ENCODE measurements at regions not wholly inside any gene's neighbourhood (a gene's known extent, or its start where the extent isn't known, plus 50 kb on each side); places are given as distances from the start of the nearest gene placed in this dataset.

DNA sequence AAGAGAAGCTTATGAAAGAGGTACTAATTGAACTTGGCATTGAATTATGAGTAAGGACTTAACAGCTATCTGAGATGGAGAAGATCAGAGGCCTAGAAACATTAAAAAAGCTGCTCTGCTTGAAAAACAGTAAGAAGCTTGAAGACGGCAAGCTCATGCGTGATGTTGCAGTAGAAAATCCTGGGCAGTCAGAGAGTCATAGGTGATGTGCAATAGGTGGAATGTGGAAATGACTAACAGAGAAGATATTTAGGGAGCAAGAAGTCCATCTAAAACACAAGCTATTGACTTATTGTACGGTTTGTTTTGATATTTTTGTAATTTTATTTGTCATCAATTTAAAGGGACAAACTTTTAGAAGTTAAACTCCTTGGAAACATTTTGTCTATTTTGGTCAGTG lies 1101.4 kb downstream of the ROBO2 start:
- Histone ChIP-seq H3K4me1 (ENCODE audit: control insufficient read depth, extremely low read depth, insufficient read depth, low read length) (peaks cover 25% of the 10 kb centered on the region), H3K9me3 (ENCODE audit: control insufficient read depth, low read depth, low read length) (no peaks in the 10 kb centered on the region), H2AFZ (ENCODE audit: control insufficient read depth, low read length) (peak overlapping the region; percentile 24), H3K36me3 (ENCODE audit: control insufficient read depth in 2 of 2, extremely low read depth in 1 of 2, insufficient read depth in 2 of 2, low read length in 2 of 2) (no peaks in the 10 kb centered on the region), H3K9ac (ENCODE audit: control insufficient read depth, extremely low read depth, insufficient read depth, low read length) (no peak overlapping the region), H3K27me3 (ENCODE audit: control insufficient read depth, extremely low read depth, insufficient read depth, low read length) (no peaks in the 10 kb centered on the region), H4K20me1 (ENCODE audit: control insufficient read depth, extremely low read depth, insufficient read depth, low read length) (no peaks in the 10 kb centered on the region), H3K27ac (ENCODE audit: control insufficient read depth, insufficient read depth, low read length) (peak overlapping the region; percentile 36), H3K4me2 (ENCODE audit: control insufficient read depth, extremely low read depth, insufficient read depth, low read depth, low read length) (peak overlapping the region; percentile 42), H3K79me2 (ENCODE audit: control insufficient read depth, insufficient read depth, low read length) (no peaks in the 10 kb centered on the region), H3K9me1 (ENCODE audit: control insufficient read depth, extremely low read depth, insufficient read depth, low read length) (no peaks in the 10 kb centered on the region), H3K4me3 (ENCODE audit: control insufficient read depth in 2 of 3, extremely low read depth in 1 of 3, insufficient read depth in 2 of 3, low read depth in 1 of 3, low read length in 3 of 3) (no peak overlapping the region)
- dilution Hi-C loops (cut with MboI; ENCODE audit: extremely low pct_ligation_motif_present, low sequenced_read_pairs), result no loop called here
- peak; percentile 71 for DNase-seq (ENCODE audit: low read depth, low spot score)
- TF ChIP-seq, protein P1, sequence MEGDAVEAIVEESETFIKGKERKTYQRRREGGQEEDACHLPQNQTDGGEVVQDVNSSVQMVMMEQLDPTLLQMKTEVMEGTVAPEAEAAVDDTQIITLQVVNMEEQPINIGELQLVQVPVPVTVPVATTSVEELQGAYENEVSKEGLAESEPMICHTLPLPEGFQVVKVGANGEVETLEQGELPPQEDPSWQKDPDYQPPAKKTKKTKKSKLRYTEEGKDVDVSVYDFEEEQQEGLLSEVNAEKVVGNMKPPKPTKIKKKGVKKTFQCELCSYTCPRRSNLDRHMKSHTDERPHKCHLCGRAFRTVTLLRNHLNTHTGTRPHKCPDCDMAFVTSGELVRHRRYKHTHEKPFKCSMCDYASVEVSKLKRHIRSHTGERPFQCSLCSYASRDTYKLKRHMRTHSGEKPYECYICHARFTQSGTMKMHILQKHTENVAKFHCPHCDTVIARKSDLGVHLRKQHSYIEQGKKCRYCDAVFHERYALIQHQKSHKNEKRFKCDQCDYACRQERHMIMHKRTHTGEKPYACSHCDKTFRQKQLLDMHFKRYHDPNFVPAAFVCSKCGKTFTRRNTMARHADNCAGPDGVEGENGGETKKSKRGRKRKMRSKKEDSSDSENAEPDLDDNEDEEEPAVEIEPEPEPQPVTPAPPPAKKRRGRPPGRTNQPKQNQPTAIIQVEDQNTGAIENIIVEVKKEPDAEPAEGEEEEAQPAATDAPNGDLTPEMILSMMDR (optimal IDR thresholded peaks at IDR 0.05 in 1 of 3, IDR thresholded peaks at IDR 0.05 in 1 of 3, conservative IDR thresholded peaks at IDR 0.05 in 1 of 3; ENCODE audit: extremely low read depth in 1 of 3, insufficient read depth in 2 of 3, low read length in 3 of 3), result no peak
- TF ChIP-seq EZH2 (IDR thresholded peaks at IDR 0.05; ENCODE audit: low read length), result no peak
- peak; percentile 81 for FAIRE-seq

DNA sequence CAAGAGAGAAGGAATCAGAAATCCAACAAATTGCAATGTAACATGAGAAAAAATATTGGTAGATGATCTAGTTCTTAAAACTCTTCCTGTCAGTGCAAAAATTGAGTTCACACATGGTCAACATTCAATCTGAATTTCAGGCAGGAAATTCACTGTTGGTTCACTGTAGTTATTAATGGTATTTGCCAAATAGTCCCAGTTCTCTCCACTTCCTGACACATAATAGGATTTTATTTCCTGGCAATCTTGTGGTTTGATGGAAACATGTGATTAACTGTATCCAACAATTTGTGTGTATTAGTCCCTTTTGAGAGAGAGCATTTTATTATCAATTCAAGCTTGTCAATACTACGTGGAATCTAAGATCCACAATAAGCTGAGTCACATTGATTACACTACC lies 1103.1 kb downstream of the ROBO2 start:
- no peaks in the 10 kb centered on the region for H3K36me3 ChIP-seq (ENCODE audit: control insufficient read depth in 2 of 2, extremely low read depth in 1 of 2, insufficient read depth in 2 of 2, low read length in 2 of 2)
- H3K27me3 ChIP-seq (ENCODE audit: control insufficient read depth, extremely low read depth, insufficient read depth, low read length), result no peaks in the 10 kb centered on the region
- H2AFZ ChIP-seq (ENCODE audit: control insufficient read depth, low read length), result no peak overlapping the region
- TF ChIP-seq EZH2 (IDR thresholded peaks at IDR 0.05; ENCODE audit: low read length), result no peak
- TF ChIP-seq, protein P1 (optimal IDR thresholded peaks at IDR 0.05 in 1 of 3, IDR thresholded peaks at IDR 0.05 in 1 of 3, conservative IDR thresholded peaks at IDR 0.05 in 1 of 3; ENCODE audit: extremely low read depth in 1 of 3, insufficient read depth in 2 of 3, low read length in 3 of 3), result no peak
- DNase-seq (ENCODE audit: low read depth, low spot score) (no peak), FAIRE-seq (no peak)
- H3K9me1 ChIP-seq (ENCODE audit: control insufficient read depth, extremely low read depth, insufficient read depth, low read length), result no peaks in the 10 kb centered on the region
- no peak overlapping the region for H3K27ac ChIP-seq (ENCODE audit: control insufficient read depth, insufficient read depth, low read length)
- dilution Hi-C loops (cut with MboI; ENCODE audit: extremely low pct_ligation_motif_present, low sequenced_read_pairs), result no loop called here
- H4K20me1 ChIP-seq (ENCODE audit: control insufficient read depth, extremely low read depth, insufficient read depth, low read length), result no peaks in the 10 kb centered on the region
- H3K9me3 ChIP-seq (ENCODE audit: control insufficient read depth, low read depth, low read length), result no peaks in the 10 kb centered on the region
- H3K79me2 ChIP-seq (ENCODE audit: control insufficient read depth, insufficient read depth, low read length), result no peaks in the 10 kb centered on the region
- H3K4me3 ChIP-seq (ENCODE audit: control insufficient read depth in 2 of 3, extremely low read depth in 1 of 3, insufficient read depth in 2 of 3, low read depth in 1 of 3, low read length in 3 of 3), result no peak overlapping the region
- H3K4me1 ChIP-seq (ENCODE audit: control insufficient read depth, extremely low read depth, insufficient read depth, low read length), result peaks cover 25% of the 10 kb centered on the region
- H3K4me2 ChIP-seq (ENCODE audit: control insufficient read depth, extremely low read depth, insufficient read depth, low read depth, low read length), result no peak overlapping the region
- H3K9ac ChIP-seq (ENCODE audit: control insufficient read depth, extremely low read depth, insufficient read depth, low read length), result no peak overlapping the region

Measured in keratinocyte (primary cell).